K562 (cell line): ENCODE measurements at regions not wholly inside any gene's neighbourhood (a gene's known extent, or its start where the extent isn't known, plus 50 kb on each side); places are given as distances from the start of the nearest gene placed in this dataset.

Source experiments
- ATAC-seq: fragments of 200-7000 bp; cut with Tn5 transposase; 3 replicates; pipeline ENCODE4 v1.9.1; 2020; ENCODE audit warnings: moderate library complexity
- BruUV-seq: library from RNA; stranded (reverse); fragments of 400-500 nt; replicated peaks from 2 replicates; lab custom pipeline; 2021; lab: Mats Ljungman, UMichigan
- CTCF ChIA-PET: fragments of 300-600 bp; formaldehyde crosslinking; extraction: SDS; loops from one replicate; lab custom pipeline; 2021; ENCODE audit warnings: low intra/inter-chr PET ratio; lab: Yijun Ruan, JAX
- POLR2A ChIA-PET: fragments of 300-600, 350-650 bp; sonication (Branson Sonifier 250); formaldehyde crosslinking; extraction: SDS; loops from one replicate; lab custom pipeline; 2021; ENCODE audit warnings: antibody characterized with exemption, inconsistent platforms; lab: Yijun Ruan, JAX
- DNase-seq, 4 experiments: peaks; one replicate each; pipeline versions ENCODE4 v3.0.0 to v3.0.0-alpha.2; 2011 to 2018; ENCODE audit warnings: low spot score in 3 of 4, mixed read lengths in 3 of 4; ENCODE audit errors: extremely low read depth in 1 of 4
- FAIRE-seq: peaks from 2 replicates; lab custom pipeline; 2011; peaks lifted over from hg19 to GRCh38; lab: Jason Lieb, UNC
- H2AFZ ChIP-seq: 2 replicates; pipeline ENCODE4 v1.6.0; 2011; ENCODE audit warnings: low read depth, low read length, control low read depth, inconsistent platforms
- H3K27ac ChIP-seq: fragments of 200-600 bp; 3 replicates; pipeline ENCODE4 v1.8.0; 2011; ENCODE audit warnings: low read depth, mild to moderate bottlenecking, control low read depth, inconsistent platforms, low read length, moderate library complexity, mixed read lengths; ENCODE audit errors: extremely low read depth
- H3K27me3 ChIP-seq, 2 experiments: fragments of 300-600 bp in 1 of 2; 2 replicates in 1 of 2; 3 replicates in 1 of 2; pipeline versions ENCODE4 v1.6.0 to v1.8.0; 2011; ENCODE audit warnings: inconsistent platforms in 2 of 2, low read length in 2 of 2, mild to moderate bottlenecking in 1 of 2, mixed read lengths in 1 of 2, moderate library complexity in 1 of 2; ENCODE audit not compliant: control insufficient read depth in 2 of 2, insufficient read depth in 2 of 2
- H3K36me3 ChIP-seq: fragments of 300-600 bp; 3 replicates; pipeline ENCODE4 v1.8.0; 2011; ENCODE audit warnings: mild to moderate bottlenecking, low read length, inconsistent platforms; ENCODE audit not compliant: control insufficient read depth, insufficient read depth
- H3K4me1 ChIP-seq, 2 experiments: fragments of 200-600 bp in 1 of 2; replicated peaks in 1 of 2; 2 replicates in 1 of 2; 3 replicates in 1 of 2; pipeline versions ENCODE4 v1.5.1 to v1.8.0; 2011; ENCODE audit warnings: inconsistent platforms in 2 of 2, low read length in 2 of 2, mild to moderate bottlenecking in 1 of 2, mixed read lengths in 1 of 2, moderate library complexity in 1 of 2; ENCODE audit not compliant: control insufficient read depth in 2 of 2, insufficient read depth in 2 of 2
- H3K4me2 ChIP-seq: 2 replicates; pipeline ENCODE4 v1.6.1; 2011; ENCODE audit warnings: low read length, control low read depth, inconsistent platforms, mixed read lengths; ENCODE audit not compliant: insufficient read depth
- H3K4me3 ChIP-seq: fragments of 200-600 bp; sonication (generic), shearing (Covaris generic); 2 replicates; pipeline ENCODE4 v1.5.1; 2016; ENCODE audit warnings: control low read depth, inconsistent platforms
- H3K79me2 ChIP-seq: fragments of 200-600 bp; 3 replicates; pipeline ENCODE4 v1.8.0; 2011; ENCODE audit warnings: low read length, inconsistent platforms; ENCODE audit not compliant: control insufficient read depth, insufficient read depth
- H3K9ac ChIP-seq, 2 experiments: 2 replicates each; pipeline versions ENCODE4 v1.6.0 to v1.6.1; 2011; ENCODE audit warnings: low read depth in 2 of 2, low read length in 2 of 2, control low read depth in 1 of 2, inconsistent platforms in 1 of 2, mild to moderate bottlenecking in 1 of 2, mixed read lengths in 1 of 2; ENCODE audit not compliant: insufficient read depth in 1 of 2
- H3K9me1 ChIP-seq: one replicate; pipeline ENCODE4 v1.6.0; 2011; ENCODE audit warnings: inconsistent platforms, mild to moderate bottlenecking, low read length, moderate library complexity; ENCODE audit not compliant: control insufficient read depth, insufficient read depth
- H3K9me3 ChIP-seq: replicated peaks from 2 replicates; pipeline ENCODE4 v1.5.1; 2011; ENCODE audit warnings: low read depth, low read length, inconsistent platforms; ENCODE audit not compliant: control insufficient read depth, insufficient read depth
- H4K20me1 ChIP-seq: replicated peaks from 2 replicates; pipeline ENCODE4 v1.6.1; 2011; ENCODE audit warnings: low read length, inconsistent platforms, mixed read lengths; ENCODE audit not compliant: control insufficient read depth, insufficient read depth
- BRD4 ChIP-seq: fragments of 200-600 bp; sonication (generic); IDR thresholded peaks from 2 replicates; pipeline ENCODE4 v1.6.1; 2017; ENCODE audit warnings: inconsistent platforms
- CEBPB ChIP-seq: fragments of 450-650 bp; IDR thresholded peaks from 2 replicates; pipeline ENCODE4 v1.6.1; 2016; ENCODE audit warnings: missing genetic modification characterization, missing compliant biosample characterization
- CEBPG ChIP-seq, 3 experiments: fragments of 200-800 bp in 1 of 3; sonication (Bioruptor generic) in 1 of 3; sonication (generic) in 1 of 3; formaldehyde crosslinking in 1 of 3; IDR thresholded peaks in 2 of 3; conservative IDR thresholded peaks in 1 of 3; 2 replicates each; pipeline versions ENCODE4 v1.6.1 to v1.8.0; 2016 to 2022; ENCODE audit warnings: missing compliant biosample characterization in 2 of 3, missing genetic modification characterization in 2 of 3, mild to moderate bottlenecking in 1 of 3, missing genetic modification reagents in 1 of 3
- HMG20B ChIP-seq: fragments of 250-450 bp; sonication (Bioruptor Pico); IDR thresholded peaks from 2 replicates; pipeline ENCODE4 v1.5.0; 2021; ENCODE audit warnings: mild to moderate bottlenecking
- SMAD3 ChIP-seq: fragments of 450-650 bp; formaldehyde crosslinking; conservative IDR thresholded peaks from 2 replicates; pipeline ENCODE4 v1.4.0; 2020; ENCODE audit warnings: mild to moderate bottlenecking
- ZNF311 ChIP-seq: fragments of 250-450 bp; sonication (Bioruptor Pico); IDR thresholded peaks from 2 replicates; pipeline ENCODE4 v1.4.0; 2020; ENCODE audit warnings: mild to moderate bottlenecking, moderate library complexity
- WGBS: fragments of 100-300 bp; shearing (Covaris generic); methylation state at CpG from one replicate; pipeline ENCODE4 v1.1.6; 2016; ENCODE audit warnings: low coverage, mixed read lengths; ENCODE audit not compliant: insufficient coverage; ENCODE audit errors: missing lambda C conversion rate; 5-methylcytosine and 5-hydroxymethylcytosine counted together
- in situ Hi-C: fragments of 300-500 bp; cut with MboI; formaldehyde crosslinking; loops from 4 replicates; pipeline ENCODE4 v1.15.0; 2018; ENCODE audit warnings: inconsistent platforms, mixed read lengths
- intact Hi-C: fragments of 100-400 bp; cut with micrococcal nuclease; formaldehyde crosslinking; loops from 2 replicates; pipeline ENCODE4 v1.14.2; 2022

DNA sequence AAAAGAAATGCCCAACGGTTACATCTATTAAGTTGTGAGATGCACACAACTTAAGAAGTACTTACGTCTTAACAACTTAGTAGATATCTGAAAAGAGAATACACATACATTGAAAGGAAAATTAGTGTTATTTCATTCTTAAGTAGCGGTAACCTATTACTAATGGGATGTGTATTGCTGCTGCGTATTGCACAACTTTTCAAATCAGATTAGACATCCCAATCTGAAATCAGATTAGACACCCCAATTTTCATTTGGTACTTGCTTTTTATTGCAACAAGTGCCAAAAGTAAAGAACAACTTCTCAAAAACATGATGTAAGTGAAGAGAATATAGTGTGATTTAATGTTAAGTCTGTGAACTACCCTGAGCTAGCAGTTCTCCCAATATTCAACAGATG lies 155.5 kb downstream of the DSC3 start:
- DNase-seq (no peak), FAIRE-seq (no peak), ATAC-seq (no peak)
- no peaks in the 10 kb centered on the region for H3K4me1 ChIP-seq
- ChIA-PET POLR2A (no interaction called here), CTCF (no interaction called here)
- H4K20me1 ChIP-seq: no peaks in the 10 kb centered on the region
- H3K9ac ChIP-seq: no peak overlapping the region
- no peak overlapping the region for H3K4me2 ChIP-seq
- H3K79me2 ChIP-seq: no peaks in the 10 kb centered on the region
- no peak overlapping the region for H2AFZ ChIP-seq
- no peaks in the 10 kb centered on the region for H3K9me3 ChIP-seq
- TF ChIP-seq CEBPG (CRISPR knock-in tag; IDR thresholded peaks at IDR 0.05) (no peak), CEBPG (tag; conservative IDR thresholded peaks at IDR 0.05 in 1 of 2, IDR thresholded peaks at IDR 0.05 in 1 of 2) (peak in 1 of 2 experiments; percentile 56; a peak in 1 of 4 replicates), HMG20B (CRISPR knock-in tag) (no peak), CEBPB (peak; percentile 74)
- H3K27me3 ChIP-seq: no peaks in the 10 kb centered on the region
- no peaks in the 10 kb centered on the region for H3K36me3 ChIP-seq
- intact Hi-C loops: loop anchor here (5.0 to 10.0 kb wide), 3 partner anchors 212 to 605 kb away; no protein-coding TSS in a partner anchor
- 51% methylated on average over 4 of the region's 4 CpGs for WGBS
- H3K4me3 ChIP-seq: no peak overlapping the region
- in situ Hi-C loops: no loop called here
- H3K9me1 ChIP-seq: no peaks in the 10 kb centered on the region
- BruUV-seq: no TSS peak
- no peak overlapping the region for H3K27ac ChIP-seq

DNA sequence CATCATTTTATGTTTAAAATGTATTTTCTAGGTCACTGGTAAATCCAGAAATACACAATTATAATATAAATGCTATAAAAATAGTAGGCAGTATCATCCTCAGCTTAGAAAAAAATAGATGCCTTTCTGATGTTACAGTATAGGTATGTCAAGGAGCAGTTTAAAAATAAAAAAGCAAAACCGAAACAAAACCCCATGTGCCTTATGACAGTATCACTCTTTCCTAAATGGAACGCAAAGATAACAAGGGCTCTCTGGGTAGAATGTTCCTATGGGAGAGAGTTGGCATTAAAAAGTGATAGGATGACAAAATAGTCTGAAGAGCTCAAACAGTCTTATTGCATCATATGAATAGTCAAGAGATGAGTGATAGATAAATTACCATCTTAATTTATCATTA lies 172.1 kb downstream of the DSC3 start:
- in situ Hi-C loops (no loop called here), intact Hi-C loops (no loop called here)
- Histone ChIP-seq H3K4me3 (no peak overlapping the region), H3K4me2 (no peak overlapping the region), H3K9me1 (no peaks in the 10 kb centered on the region), H3K4me1 (no peaks in the 10 kb centered on the region), H3K9me3 (no peaks in the 10 kb centered on the region), H3K79me2 (no peaks in the 10 kb centered on the region)
- no peak for FAIRE-seq
- CTCF ChIA-PET: no interaction called here
- POLR2A ChIA-PET: interaction anchor here (0.6 to 1.5 kb wide), 2 partner anchors 10 to 11 kb away, joined by 3 read pairs; no protein-coding TSS in a partner anchor
- BruUV-seq: no TSS peak
- TF ChIP-seq SMAD3 (CRISPR knock-in tag): no peak
- no peak for TF ChIP-seq BRD4
- TF ChIP-seq CEBPB: peak; percentile 36; the same call in 1 of the 2 replicates
- TF ChIP-seq ZNF311: no peak
- no peak for TF ChIP-seq CEBPG (CRISPR knock-in tag; IDR thresholded peaks at IDR 0.05)
- peak in 1 of 2 experiments; percentile 77; a peak in 2 of 4 replicates for TF ChIP-seq CEBPG (tag; conservative IDR thresholded peaks at IDR 0.05 in 1 of 2, IDR thresholded peaks at IDR 0.05 in 1 of 2)
- TF ChIP-seq, all 486 proteins: peak for 2
- WGBS: 40% methylated on average over 2 of the region's 2 CpGs
- DNase-seq (no peak), ATAC-seq (no peak)
- Histone ChIP-seq H3K27ac (no peak overlapping the region), H3K36me3 (no peaks in the 10 kb centered on the region), H3K9ac (no peak overlapping the region), H3K27me3 (no peaks in the 10 kb centered on the region), H4K20me1 (no peaks in the 10 kb centered on the region), H2AFZ (no peak overlapping the region)
